Non-pigmented ciliary epithelial cell (primary cell): ENCODE measurements at regions not wholly inside any gene's neighbourhood (a gene's known extent, or its start where the extent isn't known, plus 50 kb on each side); places are given as distances from the start of the nearest gene placed in this dataset.
A peak's percentile ranks its signal among the peaks of the same experiment; 100 is the strongest.

ENCODE experiments used
- DNase-seq: peaks from one replicate; pipeline ENCODE4 v3.0.0-alpha.2; 2010; ENCODE audit warnings: low read depth

DNA sequence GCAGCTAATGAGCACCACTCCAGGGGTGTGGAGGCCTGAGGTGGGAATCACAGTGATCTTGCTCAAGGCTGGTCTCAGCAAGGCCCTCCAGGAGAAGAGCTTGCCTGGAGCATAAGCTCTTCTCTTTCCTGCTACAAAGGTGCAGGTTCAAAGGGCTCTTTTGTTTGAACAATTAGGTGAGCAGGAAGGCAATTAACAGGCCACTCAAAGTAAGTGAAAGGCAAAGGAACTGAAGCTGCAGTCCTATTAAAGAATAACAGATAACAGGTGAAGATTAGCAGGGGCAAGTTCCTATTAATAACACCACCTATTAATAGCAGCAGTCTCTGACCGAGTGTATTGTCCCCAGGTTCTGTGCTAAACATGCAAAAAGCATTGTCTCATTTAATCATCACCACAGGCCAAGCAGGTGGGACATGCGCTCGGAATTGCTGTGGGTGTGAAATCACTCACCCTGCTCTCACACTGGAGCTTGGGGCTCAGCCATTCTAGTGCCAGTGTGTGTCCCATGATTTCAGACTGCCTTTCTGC is 113.8 kb downstream of the RHOU start:
- no peak for DNase-seq

DNA sequence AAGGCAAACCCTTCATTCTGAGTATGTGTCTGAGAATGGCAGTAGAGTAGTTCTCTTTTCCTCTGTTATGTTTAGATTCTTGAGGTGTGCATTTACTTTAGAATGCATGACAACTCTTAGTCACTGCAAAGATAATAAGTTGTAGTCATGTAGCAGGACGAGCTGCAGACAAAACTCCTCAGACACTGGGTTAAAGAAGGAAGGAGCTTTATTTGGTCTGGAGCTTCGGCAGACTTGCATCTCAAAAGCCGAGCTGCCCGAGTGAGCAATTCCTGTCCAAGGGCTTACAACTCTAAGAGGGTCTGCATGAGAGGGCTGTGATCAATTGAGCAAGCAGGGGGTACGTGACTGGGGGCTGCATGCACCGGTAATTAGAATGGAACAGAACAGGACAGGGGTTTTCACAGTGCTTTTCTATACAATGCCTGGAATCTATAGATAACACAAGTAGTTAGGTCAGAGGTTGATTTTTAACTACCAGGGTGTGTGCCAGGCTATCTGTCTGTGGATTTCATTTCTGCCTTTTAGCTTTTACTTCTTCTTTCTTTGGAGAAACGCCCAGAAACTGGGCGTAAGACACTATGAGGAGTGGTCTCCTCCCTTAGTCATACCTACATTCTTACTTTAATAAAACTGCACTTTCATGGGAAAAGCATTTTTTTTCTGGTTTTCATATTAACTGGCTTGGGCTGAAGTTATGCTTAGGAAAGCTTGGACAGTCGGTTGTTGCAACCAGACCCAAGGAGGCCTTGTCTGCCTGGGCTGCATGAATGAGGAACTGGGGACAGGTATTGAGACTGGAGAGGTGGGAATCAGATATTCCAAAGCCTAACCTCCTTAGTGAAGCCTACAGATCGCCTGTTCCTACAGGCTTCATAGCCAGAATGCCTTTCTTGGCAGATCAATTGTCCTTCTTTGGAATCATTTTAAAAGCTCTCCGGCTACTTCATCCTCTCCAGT is 115.1 kb downstream of the RHOU start:
- no peak for DNase-seq

DNA sequence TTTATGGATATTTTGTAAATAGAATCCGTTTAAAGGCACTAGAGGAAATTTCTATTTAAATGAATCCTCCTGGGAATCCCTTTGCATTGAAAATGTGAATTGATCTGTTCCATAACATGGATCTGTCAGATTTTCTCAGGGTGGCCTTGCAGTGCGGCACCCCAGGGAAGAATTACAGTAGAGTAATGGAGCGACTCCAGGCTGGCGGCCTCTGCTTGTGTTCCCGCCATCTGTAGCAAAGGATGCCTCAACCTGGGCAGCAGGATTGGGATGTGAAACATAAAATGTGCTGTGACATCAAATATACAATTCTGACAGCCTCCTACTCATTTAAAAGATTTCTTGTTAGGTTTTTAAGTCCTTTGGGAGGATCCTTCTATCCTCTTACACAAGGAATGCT is 115.9 kb downstream of the RHOU start:
- no peak for DNase-seq

DNA sequence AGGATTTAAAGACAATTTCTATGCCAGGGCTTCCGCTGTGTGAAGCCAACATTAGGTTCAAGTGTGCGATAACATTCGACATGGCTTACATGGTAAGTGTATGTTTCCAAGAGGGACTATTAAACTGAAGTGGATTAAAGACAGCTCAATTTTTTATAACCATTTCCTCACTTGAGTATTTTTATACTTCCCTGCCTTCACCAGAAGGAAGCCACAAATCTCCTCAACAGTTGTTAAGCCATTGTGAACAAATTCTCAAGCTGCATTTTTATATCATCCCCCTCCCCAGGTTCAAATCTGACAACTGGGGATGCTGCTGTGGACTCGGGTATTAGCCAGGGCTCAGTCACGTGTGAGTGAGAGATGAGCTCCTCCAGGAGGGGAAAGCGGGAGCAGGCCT is 116.3 kb downstream of the RHOU start:
- DNase-seq = no peak

DNA sequence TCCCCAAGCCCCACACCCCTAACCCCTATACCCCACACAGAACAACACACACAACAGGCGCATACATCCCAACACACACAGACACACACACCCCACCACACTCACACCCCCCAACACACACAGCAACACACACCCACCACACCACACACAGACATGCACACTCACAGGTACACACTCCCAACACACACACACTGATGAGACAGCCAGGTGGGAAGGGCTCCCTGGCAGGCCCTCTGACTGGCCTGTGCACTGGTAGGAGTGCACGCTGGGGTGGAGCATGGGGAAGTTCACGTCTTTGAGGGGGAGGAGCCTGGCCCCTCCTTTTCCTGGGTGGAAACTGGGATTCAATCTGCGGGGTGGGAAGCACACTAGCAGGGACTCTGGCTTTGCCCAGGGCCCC is 116.7 kb downstream of the RHOU start:
- DNase-seq = no peak

DNA sequence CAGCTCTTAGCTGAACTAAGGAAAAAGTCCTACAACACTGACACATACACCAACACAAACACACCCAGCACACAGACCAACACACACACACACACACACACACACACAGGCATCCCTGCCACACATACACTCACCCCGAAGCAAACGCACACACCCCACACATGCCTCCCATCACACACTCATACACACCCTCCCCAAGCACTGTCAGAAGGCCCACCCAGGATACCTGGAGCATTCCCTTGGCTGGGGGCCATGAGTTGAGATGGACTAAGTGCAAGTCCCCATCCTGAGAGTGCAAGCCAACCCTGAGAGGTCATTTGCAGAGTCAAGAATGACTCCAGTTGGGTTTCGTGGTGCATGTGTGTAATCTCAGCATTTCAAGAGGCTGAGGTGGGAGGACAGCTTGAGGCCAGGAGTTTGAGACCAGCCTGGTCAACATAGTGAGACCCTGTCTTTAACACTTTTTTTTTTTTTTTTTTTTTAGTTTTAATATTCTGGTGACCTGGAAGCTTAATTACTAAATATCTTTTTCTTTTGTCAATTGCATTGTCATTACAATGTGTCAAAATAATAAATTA is 117.3 kb downstream of the RHOU start:
- no peak for DNase-seq

DNA sequence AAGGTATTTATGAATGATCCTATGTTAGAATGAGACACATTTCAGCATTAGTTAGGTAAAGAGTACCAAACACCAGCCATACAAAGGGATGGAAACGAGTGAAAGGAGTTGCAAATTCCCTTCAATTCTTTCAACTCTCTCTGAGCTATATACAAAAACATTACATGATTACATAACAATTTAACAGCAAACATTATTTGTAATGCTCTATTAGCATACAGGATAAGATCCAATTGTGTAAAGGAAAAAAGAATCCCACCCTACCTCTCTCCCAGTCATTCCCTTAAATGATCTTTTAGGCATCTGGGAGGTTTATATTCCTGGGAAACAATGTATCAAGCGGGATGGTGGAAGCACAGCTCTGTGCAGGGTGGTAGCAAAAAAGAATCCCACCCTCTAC is 117.9 kb downstream of the RHOU start:
- no peak for DNase-seq

DNA sequence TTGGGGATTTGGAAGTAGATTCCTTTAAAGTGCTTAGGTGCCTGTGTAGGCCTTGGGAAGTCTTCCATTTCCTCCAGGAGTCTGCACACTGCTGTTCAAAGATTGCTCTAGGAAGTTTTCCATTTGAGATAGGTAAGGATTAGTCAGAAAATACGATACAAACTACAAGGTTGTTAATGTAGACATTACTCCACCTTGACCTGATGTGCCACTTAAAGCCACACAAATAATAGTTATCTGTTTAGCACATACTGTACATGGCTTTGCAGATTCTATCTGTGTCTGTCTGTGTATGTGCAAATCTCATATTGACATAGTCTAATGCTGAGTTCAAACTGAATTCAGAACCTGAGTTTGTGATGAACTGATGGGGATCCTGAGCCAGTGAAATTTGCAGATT is 118.4 kb downstream of the RHOU start:
- DNase-seq = no peak

DNA sequence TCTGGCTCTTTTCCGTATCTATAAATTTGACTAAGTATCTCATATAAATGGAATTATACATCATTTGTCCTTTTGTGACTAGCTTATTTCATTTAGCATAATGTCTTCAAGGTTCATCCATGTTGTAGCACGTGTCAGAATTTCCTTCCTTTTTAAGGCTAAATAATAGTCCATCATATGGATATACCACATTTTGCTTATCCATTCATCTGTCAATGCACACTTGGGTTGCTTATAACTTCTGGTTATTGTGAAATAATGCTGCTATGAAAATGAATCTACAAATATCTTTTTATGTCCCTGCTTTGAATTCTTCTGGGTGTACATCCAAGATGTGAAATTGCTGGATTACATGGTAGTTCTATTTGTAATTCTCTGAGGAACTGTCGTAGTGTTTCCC is 119.6 kb downstream of the RHOU start:
- DNase-seq = no peak

DNA sequence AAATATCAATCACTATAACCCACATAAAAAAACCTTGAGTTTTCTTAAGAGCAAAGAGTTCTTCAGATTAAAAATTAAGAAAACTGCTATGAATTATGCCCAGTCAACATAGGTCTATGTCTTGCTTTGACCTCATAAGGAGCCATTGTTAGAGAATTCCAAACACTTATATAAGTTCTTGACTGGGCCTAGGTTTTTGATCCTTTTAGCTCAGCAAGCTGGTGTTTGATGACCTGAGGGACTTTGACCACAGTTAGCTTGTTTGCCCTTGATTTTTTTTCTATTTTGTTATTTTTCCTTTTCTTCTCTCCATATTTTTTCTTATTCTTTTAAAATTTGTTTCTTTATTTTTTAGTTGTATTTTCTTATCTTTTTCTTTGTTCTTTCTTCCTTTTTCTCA is 122.3 kb downstream of the RHOU start:
- no peak for DNase-seq

DNA sequence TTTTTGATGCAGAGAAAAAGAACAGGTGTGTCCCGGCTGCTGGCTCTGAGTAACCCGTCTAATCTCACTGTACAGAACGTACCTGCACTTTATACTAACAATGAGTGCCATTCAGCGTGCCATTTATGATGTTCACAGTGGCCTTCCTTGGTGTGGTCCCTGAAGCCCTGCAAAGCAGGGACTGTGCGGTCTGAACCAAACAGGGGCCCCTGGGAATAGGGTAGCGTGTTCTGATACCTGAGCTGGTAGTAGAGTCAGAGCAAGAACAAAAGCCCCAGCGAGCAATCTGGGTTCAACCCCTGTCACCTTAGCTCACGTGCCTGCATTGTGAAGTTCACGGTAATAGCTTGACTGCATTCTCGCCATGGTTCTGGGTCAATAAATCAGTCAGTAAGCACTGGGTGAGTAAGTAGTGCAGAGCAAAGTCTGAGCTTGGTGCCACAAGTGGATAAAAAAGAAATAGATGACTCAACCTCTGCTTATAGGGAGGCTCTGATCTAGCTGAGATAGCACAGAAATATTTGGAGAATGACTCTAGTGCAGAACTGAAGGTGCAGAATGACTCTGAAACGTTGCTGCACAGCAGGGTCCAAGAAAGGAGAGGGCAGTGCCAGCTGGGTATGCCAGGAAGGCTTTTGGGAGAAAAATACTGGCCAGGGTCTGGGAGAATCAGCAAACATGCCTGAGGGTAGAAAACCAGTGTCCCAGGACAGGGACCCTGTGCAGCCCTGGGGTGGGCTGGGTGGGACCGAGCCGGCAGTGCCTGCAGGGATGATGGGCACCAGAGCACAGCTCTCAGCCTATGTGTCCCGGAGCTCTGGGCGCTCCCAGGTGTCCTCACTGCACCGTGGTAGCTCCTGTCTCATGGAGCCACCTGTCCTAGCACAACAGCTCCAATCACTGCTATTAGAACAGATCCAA is 125.9 kb downstream of the RHOU start:
- peak; percentile 67 for DNase-seq

DNA sequence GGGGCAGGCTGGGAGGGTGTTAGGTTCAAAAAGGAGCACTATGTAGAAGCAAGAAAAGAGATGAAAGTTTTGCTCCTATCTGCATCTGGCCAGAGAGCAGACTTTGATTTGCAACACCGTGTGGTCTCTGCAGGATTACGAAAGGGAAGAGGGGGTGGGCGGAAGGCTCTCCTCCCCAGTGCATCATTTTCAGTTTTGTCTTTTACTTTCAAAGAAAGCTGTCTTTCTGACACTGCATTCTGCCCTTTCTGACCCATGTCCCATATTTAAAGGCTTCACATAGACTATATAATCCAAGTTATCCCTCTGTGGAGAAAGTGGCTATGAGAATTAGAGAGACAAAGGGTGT is 126.5 kb downstream of the RHOU start:
- no peak for DNase-seq

DNA sequence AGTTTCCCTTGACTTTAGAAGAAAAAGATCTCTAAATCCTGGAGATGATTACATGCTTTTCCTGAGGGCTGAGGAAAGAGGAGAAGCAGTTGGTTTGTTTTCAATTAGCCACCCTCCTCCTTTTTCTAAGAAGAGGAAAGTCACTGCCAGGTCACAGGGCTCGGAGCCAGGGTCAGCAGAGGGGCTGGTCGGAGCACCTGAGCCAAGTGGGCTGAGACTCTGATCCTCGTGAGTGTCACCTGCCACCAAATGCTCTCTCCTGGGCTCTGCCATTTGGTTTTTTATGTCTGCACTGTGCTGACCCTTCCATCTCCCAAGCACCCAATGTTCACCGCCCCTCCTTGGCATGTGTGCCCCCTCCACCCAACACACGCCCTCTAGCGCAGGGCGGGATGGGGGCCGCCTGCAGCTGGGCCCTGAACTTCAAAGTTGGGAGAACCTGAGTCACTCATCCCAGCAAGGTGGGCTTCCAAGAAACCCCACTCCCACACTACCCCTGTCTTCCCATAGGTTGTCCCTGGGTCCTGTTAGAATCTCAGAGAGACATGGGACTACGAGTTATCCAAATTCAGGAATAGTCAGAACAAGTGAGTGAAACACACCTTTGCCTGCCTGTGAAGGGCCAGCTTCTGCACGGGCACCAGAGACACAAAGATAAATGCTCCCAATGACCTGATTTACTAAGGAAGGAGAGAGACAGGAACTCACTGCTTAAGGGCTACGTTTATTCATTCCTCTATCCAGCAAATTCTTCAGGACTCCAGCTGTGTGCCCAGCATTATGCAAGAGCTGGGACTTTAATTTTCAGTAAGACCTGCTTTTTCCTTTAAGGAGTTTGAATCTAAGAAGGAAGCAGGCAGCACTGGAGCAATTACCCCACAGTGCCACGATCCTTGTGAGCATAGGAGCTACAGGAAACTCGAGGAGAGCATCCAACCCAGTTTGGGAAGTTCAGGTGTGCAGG is 127.5 kb downstream of the RHOU start:
- DNase-seq = no peak

DNA sequence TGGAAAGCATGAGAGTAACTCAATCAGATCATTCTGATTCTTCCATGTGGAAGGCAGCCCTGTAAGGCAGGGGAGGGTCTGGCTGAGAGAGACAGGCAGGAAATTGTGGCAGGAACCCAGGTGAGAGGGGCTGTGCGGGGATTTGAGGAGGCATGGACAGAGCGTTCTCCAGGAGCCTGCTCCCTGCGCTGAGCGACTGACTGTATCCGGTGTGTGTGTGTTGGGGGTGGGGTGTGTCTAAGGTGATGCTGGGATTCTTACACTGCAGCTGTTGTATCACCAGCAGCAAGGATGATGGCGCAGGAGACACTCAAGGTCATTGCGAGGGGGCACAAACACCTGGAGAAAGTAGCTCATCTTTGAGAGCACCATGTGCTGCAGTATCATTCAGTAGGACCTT is 128.5 kb downstream of the RHOU start:
- no peak for DNase-seq

DNA sequence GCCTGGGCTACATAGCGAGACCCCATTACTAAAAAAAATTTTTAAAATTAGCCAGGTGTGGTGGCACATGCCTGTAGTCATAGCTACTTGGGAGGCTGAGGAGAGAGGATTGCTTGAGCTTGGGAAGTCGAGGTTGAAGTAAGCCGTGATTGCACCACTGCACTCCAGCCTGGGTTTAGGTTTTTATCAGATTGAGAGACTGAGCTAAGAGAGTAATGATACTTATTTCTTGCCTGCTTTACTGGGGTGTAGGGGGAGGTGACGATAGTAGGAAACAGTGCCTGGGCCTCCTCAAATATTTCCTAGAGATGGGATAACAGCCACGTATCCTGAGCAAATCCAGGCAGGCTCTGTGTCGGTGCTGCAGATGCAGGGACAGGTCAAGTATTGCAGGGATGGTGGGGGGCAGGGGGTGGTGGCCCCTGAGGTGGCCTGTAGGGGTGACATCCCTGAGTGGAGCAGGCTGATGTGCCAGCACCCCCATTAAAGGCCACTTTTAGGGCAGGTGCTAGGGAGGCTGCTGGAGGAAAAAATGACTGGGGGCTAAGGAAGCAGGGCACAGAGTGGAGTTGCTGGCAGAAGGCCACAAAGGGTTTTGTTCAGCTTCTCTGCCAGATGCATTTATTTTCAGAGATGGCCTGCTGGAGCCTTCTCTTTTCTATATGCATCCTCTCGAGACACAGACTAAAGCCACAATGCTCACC is 130.5 kb downstream of the RHOU start:
- no peak for DNase-seq

DNA sequence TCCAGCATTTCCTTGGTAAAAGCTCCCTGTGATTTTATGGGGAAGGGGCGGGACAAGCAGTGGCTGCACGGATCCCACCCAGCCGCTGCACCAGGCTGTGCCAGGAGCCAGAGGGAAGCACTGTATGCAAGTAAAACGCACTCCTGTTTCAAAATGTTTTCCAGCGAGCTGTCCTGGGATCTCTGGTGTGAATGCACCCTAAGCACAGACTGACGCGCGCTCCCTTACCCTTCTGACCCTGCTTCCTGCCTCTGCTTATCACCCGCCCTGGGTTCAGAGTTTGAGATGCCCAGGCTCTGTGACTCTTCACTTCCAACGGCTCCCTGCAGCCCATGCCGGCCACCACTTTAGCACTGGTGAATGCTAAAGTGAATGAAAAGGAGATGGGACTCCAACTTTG is 131.2 kb downstream of the RHOU start:
- DNase-seq = no peak

DNA sequence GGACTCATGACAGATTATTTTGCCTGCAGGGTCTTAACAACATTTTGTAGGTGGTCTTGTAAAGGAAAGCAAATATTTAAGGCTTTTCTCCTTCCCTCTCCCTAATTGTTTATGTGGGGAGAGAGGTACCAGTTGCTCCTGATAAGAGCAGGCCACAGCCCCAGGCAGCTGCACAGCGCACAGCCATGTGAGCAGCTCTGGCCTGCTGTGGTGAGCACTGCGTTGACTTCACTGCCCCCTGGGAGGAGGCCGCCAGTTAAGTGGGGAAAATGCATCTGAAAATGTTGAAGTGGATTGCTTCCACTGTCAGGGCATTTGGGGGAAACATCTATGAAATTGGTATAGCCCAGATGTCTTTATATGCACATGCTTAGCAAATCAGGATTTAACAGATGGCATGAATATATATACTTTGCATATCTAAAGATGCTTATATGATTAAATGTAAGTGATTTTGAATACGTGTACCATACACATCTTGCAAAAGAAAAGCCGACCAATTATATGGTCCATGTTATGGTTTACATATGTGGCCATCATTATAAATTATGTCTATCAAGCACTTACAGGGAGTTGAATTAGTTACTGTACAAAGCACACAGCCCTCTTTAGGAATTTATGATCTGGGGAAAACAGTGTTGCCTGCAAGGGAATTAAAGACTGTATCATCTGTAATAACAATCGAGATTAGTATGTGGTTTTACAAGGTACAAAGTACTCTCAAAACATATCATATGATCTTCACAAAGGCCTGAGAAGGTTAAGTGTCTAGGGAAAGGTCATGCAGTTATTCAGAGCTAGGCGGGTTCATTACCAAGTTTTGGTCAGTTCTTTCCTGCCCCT is 132.1 kb downstream of the RHOU start:
- DNase-seq = no peak

DNA sequence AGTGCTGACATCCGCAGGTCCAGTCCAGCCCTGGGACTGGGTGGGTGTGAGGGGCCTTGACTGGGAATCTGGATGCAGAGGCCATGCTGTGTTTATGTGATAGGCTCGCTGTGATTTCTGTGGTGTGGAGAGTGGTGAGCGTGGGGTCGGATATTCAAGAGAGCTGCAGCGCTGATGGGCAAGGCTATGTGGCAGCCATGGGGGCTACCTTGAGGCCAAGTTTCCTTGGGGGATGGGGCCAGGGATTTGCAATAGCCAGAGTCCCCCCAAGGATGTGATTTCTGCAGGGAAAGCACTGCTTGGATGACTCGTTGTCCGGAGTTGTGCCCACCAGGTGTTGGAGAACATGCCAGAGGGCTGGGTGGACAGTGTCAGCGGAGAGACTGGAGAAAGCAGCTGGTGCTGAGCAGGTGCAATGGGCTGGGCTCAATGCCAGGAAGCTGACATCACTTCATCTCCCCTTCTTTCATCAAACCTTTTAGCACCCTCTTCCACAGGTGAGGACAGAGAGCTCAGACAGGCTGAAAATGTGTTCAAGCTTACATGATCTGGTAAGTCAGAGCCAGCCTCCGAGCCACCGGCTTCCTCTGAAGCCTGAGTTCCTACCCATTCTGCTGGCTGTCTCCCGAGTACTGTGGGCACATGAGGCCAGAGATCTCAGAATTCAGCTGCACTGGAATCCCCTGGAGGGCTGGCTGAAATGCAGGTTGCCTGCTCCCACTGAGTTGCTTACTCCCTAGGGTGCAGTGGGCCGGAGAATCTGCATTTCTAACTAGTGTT is 132.9 kb downstream of the RHOU start:
- no peak for DNase-seq

DNA sequence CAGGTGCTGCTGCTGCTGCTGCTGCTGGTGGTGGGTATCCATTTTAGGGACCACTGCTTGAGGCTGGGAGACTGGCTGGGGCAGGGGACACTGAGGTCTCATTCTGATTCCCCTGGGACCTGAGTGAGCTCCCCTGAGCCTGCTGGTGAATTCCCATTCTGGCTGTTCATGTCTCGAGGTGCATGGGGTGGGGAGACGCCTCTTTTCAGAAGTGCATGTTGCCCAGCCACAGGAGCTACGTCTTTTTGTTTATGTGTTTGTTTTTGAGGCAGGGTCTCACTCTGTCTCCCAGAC is 133.4 kb downstream of the RHOU start:
- DNase-seq = no peak
